ENCODE measurements at regions not wholly inside any gene's neighbourhood (a gene's known extent, or its start where the extent isn't known, plus 50 kb on each side); places are given as distances from the start of the nearest gene placed in this dataset.

DNA sequence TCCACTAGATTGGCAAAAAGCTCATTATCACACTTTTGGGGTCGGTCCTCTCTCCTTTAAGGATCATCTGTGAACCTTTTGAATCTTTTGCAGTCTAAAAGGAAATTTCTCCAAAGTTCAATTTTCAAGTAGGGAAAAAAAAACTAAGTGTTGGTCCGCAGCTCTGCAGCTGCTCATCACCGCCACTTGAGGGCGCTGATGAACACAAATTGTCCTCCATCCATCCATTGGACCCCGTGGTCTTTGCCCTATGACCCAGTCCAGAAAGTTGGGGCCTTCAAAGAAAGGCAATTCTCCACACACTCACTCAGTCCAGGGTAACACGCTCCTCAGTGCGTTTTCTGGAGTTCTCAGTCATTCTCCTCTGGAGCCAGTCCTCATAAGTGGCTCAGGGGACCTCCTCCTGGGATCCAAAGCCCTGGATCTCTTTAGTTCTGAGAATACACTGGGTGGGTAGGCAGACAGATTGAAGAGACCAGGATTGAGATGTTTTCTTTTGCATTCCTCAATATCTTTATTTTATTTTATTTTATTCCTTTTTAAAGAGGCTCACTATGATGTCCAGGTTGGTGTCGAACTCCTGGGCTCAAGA, 63.6 kb upstream of the SLC28A3 start:
- H3K4me3 ChIP-seq (ENCODE audit: control insufficient read depth, low read depth, low read length), result no peak overlapping the region
- TF ChIP-seq, protein P1, sequence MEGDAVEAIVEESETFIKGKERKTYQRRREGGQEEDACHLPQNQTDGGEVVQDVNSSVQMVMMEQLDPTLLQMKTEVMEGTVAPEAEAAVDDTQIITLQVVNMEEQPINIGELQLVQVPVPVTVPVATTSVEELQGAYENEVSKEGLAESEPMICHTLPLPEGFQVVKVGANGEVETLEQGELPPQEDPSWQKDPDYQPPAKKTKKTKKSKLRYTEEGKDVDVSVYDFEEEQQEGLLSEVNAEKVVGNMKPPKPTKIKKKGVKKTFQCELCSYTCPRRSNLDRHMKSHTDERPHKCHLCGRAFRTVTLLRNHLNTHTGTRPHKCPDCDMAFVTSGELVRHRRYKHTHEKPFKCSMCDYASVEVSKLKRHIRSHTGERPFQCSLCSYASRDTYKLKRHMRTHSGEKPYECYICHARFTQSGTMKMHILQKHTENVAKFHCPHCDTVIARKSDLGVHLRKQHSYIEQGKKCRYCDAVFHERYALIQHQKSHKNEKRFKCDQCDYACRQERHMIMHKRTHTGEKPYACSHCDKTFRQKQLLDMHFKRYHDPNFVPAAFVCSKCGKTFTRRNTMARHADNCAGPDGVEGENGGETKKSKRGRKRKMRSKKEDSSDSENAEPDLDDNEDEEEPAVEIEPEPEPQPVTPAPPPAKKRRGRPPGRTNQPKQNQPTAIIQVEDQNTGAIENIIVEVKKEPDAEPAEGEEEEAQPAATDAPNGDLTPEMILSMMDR (conservative IDR thresholded peaks at IDR 0.05; ENCODE audit: control insufficient read depth, insufficient read depth, low read depth, low read length), result peak; percentile 49
- DNase-seq (ENCODE audit: low read depth), result peak; percentile 3

GRCh38 chr9:84405667-84406066, 65.1 kb upstream of the SLC28A3 start:
- DNase-seq (ENCODE audit: low read depth), result no peak
- no peak overlapping the region for H3K4me3 ChIP-seq (ENCODE audit: control insufficient read depth, low read depth, low read length)
- TF ChIP-seq, protein P1 (conservative IDR thresholded peaks at IDR 0.05; ENCODE audit: control insufficient read depth, insufficient read depth, low read depth, low read length), result no peak

DNA sequence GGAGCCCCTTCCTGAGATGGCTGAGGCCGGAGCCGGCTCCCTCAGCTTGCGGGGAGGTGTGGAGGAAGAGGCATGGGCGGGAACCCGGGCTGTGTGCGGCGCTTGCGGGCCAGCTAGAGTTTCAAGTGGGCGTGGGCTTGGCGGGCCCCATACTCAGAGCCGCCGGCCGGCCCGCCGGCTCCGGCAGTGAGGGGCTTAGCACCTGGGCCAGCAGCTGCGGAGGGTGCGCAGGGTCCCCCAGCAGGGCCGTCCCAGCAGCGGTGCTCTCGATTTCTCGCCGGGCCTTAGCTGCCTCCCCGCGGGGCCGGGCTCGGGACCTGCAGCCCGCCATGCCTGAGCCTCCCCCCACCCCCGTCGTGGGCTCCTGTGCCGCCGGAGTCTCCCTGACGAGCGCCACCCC, 67.9 kb upstream of the SLC28A3 start:
- DNase-seq (ENCODE audit: low read depth), result no peak
- no peak overlapping the region for H3K4me3 ChIP-seq (ENCODE audit: control insufficient read depth, low read depth, low read length)
- TF ChIP-seq, protein P1 (conservative IDR thresholded peaks at IDR 0.05; ENCODE audit: control insufficient read depth, insufficient read depth, low read depth, low read length), result no peak

DNA sequence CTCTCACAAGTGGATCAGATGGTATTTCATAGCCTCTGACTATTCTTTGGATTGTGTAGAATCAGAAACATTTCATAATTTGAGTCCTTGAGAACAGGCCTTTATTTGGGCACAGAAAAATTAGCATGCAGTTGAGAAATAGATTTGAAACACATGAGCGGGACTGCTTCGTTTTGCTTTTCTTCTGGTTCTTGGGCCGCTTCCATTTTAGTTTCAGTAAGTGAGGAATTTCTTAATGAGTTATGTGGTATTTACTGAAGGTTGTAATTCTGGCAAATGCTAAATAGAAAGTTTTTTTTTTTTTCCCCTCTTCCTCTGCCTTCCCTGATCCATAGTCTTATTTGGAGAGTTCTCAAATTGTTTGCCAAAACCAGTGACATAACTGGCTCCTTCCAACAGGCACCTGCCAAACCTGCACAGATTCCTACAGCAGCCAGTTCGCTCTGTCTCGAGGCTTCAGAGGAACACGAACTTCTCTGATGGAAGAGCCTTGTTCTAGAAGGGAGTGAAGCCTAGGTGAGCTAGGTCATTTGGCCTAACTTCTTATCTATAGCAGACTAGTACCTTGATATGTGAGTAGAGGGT, 71.2 kb upstream of the SLC28A3 start:
- DNase-seq (ENCODE audit: low read depth), result no peak
- no peak overlapping the region for H3K4me3 ChIP-seq (ENCODE audit: control insufficient read depth, low read depth, low read length)
- TF ChIP-seq, protein P1 (conservative IDR thresholded peaks at IDR 0.05; ENCODE audit: control insufficient read depth, insufficient read depth, low read depth, low read length), result no peak

GRCh38 chr9:84412654-84413053, 72.1 kb upstream of the SLC28A3 start:
- TF ChIP-seq, protein P1 (conservative IDR thresholded peaks at IDR 0.05; ENCODE audit: control insufficient read depth, insufficient read depth, low read depth, low read length), result no peak
- H3K4me3 ChIP-seq (ENCODE audit: control insufficient read depth, low read depth, low read length), result no peak overlapping the region
- no peak for DNase-seq (ENCODE audit: low read depth)

DNA sequence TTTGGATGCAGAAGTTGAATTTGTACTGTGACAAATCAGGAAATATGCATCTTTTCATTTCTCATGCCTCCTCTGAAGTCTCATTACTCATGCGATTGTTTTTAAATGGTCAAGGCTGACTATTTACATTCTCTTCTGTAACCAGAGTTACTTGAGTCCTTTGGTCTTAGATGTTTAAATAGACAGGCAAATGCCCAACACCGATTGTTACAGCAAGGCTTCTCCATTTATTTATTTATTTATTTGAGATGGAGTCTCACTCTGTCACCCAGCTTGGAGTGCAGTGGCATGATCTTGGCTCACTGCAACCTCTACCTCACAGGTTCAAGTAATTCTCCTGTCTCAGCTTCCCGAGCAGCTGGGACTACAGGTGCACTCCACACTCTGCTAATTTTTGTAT, 72.7 kb upstream of the SLC28A3 start:
- no peak overlapping the region for H3K4me3 ChIP-seq (ENCODE audit: control insufficient read depth, low read depth, low read length)
- DNase-seq (ENCODE audit: low read depth), result no peak
- TF ChIP-seq, protein P1 (conservative IDR thresholded peaks at IDR 0.05; ENCODE audit: control insufficient read depth, insufficient read depth, low read depth, low read length), result no peak

Measured in fibroblast of mammary gland (primary cell).